ENCODE measurements at regions not wholly inside any gene's neighbourhood (a gene's known extent, or its start where the extent isn't known, plus 50 kb on each side); places are given as distances from the start of the nearest gene placed in this dataset.
"Not testable (repeated sequence)": the region's sequence is repeated elsewhere in the genome, so short reads cannot be mapped to it uniquely, and the experiment has no call there.

- H3K4me1 ChIP-seq (ENCODE audit: control insufficient read depth, insufficient read depth, low read length) = no peaks in the 10 kb centered on the region
- no peaks in the 10 kb centered on the region for H3K27me3 ChIP-seq (ENCODE audit: control insufficient read depth, insufficient read depth, low read length)
- no peaks in the 10 kb centered on the region for H3K36me3 ChIP-seq (ENCODE audit: insufficient read depth, low read length)
- no peak overlapping the region for H3K4me2 ChIP-seq (ENCODE audit: low read length)
- H3K4me3 ChIP-seq (ENCODE audit: low read length) = no peak overlapping the region
- no peak overlapping the region for H3K9ac ChIP-seq (ENCODE audit: low read depth, low read length)
- no peaks in the 10 kb centered on the region for H3K9me3 ChIP-seq (replicated peaks; ENCODE audit: low read length)
These were observed 86.4 kb downstream of the MED10 start for GRCh38 chr5:6291961-6292360.

- Histone ChIP-seq H3K4me2 (ENCODE audit: low read length) (no peak overlapping the region), H3K36me3 (ENCODE audit: insufficient read depth, low read length) (no peaks in the 10 kb centered on the region), H3K4me1 (ENCODE audit: control insufficient read depth, insufficient read depth, low read length) (no peaks in the 10 kb centered on the region), H3K27me3 (ENCODE audit: control insufficient read depth, insufficient read depth, low read length) (no peaks in the 10 kb centered on the region), H3K9ac (ENCODE audit: low read depth, low read length) (no peak overlapping the region), H3K4me3 (ENCODE audit: low read length) (no peak overlapping the region), H3K9me3 (replicated peaks; ENCODE audit: low read length) (no peaks in the 10 kb centered on the region)
These were observed 89.1 kb downstream of the MED10 start for GRCh38 chr5:6289239-6289638.

- Histone ChIP-seq H3K9me3 (replicated peaks; ENCODE audit: low read length) (no peaks in the 10 kb centered on the region), H3K27me3 (ENCODE audit: control insufficient read depth, insufficient read depth, low read length) (no peaks in the 10 kb centered on the region), H3K9ac (ENCODE audit: low read depth, low read length) (no peak overlapping the region), H3K36me3 (ENCODE audit: insufficient read depth, low read length) (no peaks in the 10 kb centered on the region), H3K4me1 (ENCODE audit: control insufficient read depth, insufficient read depth, low read length) (no peaks in the 10 kb centered on the region), H3K4me2 (ENCODE audit: low read length) (no peak overlapping the region), H3K4me3 (ENCODE audit: low read length) (no peak overlapping the region)
These were observed 91.2 kb downstream of the MED10 start for GRCh38 chr5:6287176-6287575.

- H3K4me3 ChIP-seq (ENCODE audit: low read length) = no peak overlapping the region
- H3K4me1 ChIP-seq (ENCODE audit: control insufficient read depth, insufficient read depth, low read length) = no peaks in the 10 kb centered on the region
- H3K36me3 ChIP-seq (ENCODE audit: insufficient read depth, low read length) = no peaks in the 10 kb centered on the region
- no peaks in the 10 kb centered on the region for H3K9me3 ChIP-seq (replicated peaks; ENCODE audit: low read length)
- no peak overlapping the region for H3K9ac ChIP-seq (ENCODE audit: low read depth, low read length)
- H3K27me3 ChIP-seq (ENCODE audit: control insufficient read depth, insufficient read depth, low read length) = no peaks in the 10 kb centered on the region
- H3K4me2 ChIP-seq (ENCODE audit: low read length) = no peak overlapping the region
These were observed 91.9 kb downstream of the MED10 start for GRCh38 chr5:6286404-6286803.

- not testable (repeated sequence) for H3K4me3 ChIP-seq (ENCODE audit: low read length); H3K9me3 ChIP-seq (replicated peaks; ENCODE audit: low read length); H3K27me3 ChIP-seq (ENCODE audit: control insufficient read depth, insufficient read depth, low read length); H3K4me1 ChIP-seq (ENCODE audit: control insufficient read depth, insufficient read depth, low read length); H3K4me2 ChIP-seq (ENCODE audit: low read length); H3K36me3 ChIP-seq (ENCODE audit: insufficient read depth, low read length); H3K9ac ChIP-seq (ENCODE audit: low read depth, low read length)
These were observed 93.9 kb downstream of the MED10 start for GRCh38 chr5:6284491-6284890.

- no peak overlapping the region for H3K9ac ChIP-seq (ENCODE audit: low read depth, low read length)
- no peak overlapping the region for H3K4me2 ChIP-seq (ENCODE audit: low read length)
- H3K9me3 ChIP-seq (replicated peaks; ENCODE audit: low read length) = no peaks in the 10 kb centered on the region
- no peaks in the 10 kb centered on the region for H3K27me3 ChIP-seq (ENCODE audit: control insufficient read depth, insufficient read depth, low read length)
- no peaks in the 10 kb centered on the region for H3K4me1 ChIP-seq (ENCODE audit: control insufficient read depth, insufficient read depth, low read length)
- no peak overlapping the region for H3K4me3 ChIP-seq (ENCODE audit: low read length)
- H3K36me3 ChIP-seq (ENCODE audit: insufficient read depth, low read length) = no peaks in the 10 kb centered on the region
These were observed 96.0 kb downstream of the MED10 start for GRCh38 chr5:6282352-6282751.

- no peak overlapping the region for H3K4me2 ChIP-seq (ENCODE audit: low read length)
- H3K4me1 ChIP-seq (ENCODE audit: control insufficient read depth, insufficient read depth, low read length) = no peaks in the 10 kb centered on the region
- H3K27me3 ChIP-seq (ENCODE audit: control insufficient read depth, insufficient read depth, low read length) = no peaks in the 10 kb centered on the region
- no peak overlapping the region for H3K4me3 ChIP-seq (ENCODE audit: low read length)
- H3K9me3 ChIP-seq (replicated peaks; ENCODE audit: low read length) = no peaks in the 10 kb centered on the region
- H3K9ac ChIP-seq (ENCODE audit: low read depth, low read length) = no peak overlapping the region
- no peaks in the 10 kb centered on the region for H3K36me3 ChIP-seq (ENCODE audit: insufficient read depth, low read length)
These were observed 96.5 kb downstream of the MED10 start for GRCh38 chr5:6281818-6282217.

GRCh38 chr5:6280425-6281100 is 97.8 kb downstream of the MED10 start:
- Histone ChIP-seq H3K4me3 (ENCODE audit: low read length) (no peak overlapping the region), H3K36me3 (ENCODE audit: insufficient read depth, low read length) (no peaks in the 10 kb centered on the region), H3K4me2 (ENCODE audit: low read length) (no peak overlapping the region), H3K27me3 (ENCODE audit: control insufficient read depth, insufficient read depth, low read length) (no peaks in the 10 kb centered on the region), H3K4me1 (ENCODE audit: control insufficient read depth, insufficient read depth, low read length) (no peaks in the 10 kb centered on the region), H3K9ac (ENCODE audit: low read depth, low read length) (no peak overlapping the region), H3K9me3 (replicated peaks; ENCODE audit: low read length) (no peaks in the 10 kb centered on the region)

- no peak overlapping the region for H3K4me2 ChIP-seq (ENCODE audit: low read length)
- no peak overlapping the region for H3K4me3 ChIP-seq (ENCODE audit: low read length)
- no peaks in the 10 kb centered on the region for H3K36me3 ChIP-seq (ENCODE audit: insufficient read depth, low read length)
- H3K27me3 ChIP-seq (ENCODE audit: control insufficient read depth, insufficient read depth, low read length) = no peaks in the 10 kb centered on the region
- H3K9me3 ChIP-seq (replicated peaks; ENCODE audit: low read length) = no peaks in the 10 kb centered on the region
- no peak overlapping the region for H3K9ac ChIP-seq (ENCODE audit: low read depth, low read length)
- no peaks in the 10 kb centered on the region for H3K4me1 ChIP-seq (ENCODE audit: control insufficient read depth, insufficient read depth, low read length)
These were observed 98.7 kb downstream of the MED10 start for GRCh38 chr5:6279607-6280006.

GRCh38 chr5:6274846-6275543 is 103.4 kb downstream of the MED10 start:
- Histone ChIP-seq H3K27me3 (ENCODE audit: control insufficient read depth, insufficient read depth, low read length) (no peaks in the 10 kb centered on the region), H3K4me2 (ENCODE audit: low read length) (no peak overlapping the region), H3K4me3 (ENCODE audit: low read length) (no peak overlapping the region), H3K4me1 (ENCODE audit: control insufficient read depth, insufficient read depth, low read length) (no peaks in the 10 kb centered on the region), H3K9me3 (replicated peaks; ENCODE audit: low read length) (no peaks in the 10 kb centered on the region), H3K36me3 (ENCODE audit: insufficient read depth, low read length) (no peaks in the 10 kb centered on the region), H3K9ac (ENCODE audit: low read depth, low read length) (no peak overlapping the region)

- H3K36me3 ChIP-seq (ENCODE audit: insufficient read depth, low read length) = no peaks in the 10 kb centered on the region
These were observed 104.6 kb downstream of the MED10 start for GRCh38 chr5:6273749-6274148.

GRCh38 chr5:6273090-6273735 is 105.1 kb downstream of the MED10 start:
- H3K4me1 ChIP-seq (ENCODE audit: control insufficient read depth, insufficient read depth, low read length) = no peaks in the 10 kb centered on the region
- no peaks in the 10 kb centered on the region for H3K9me3 ChIP-seq (replicated peaks; ENCODE audit: low read length)
- no peaks in the 10 kb centered on the region for H3K36me3 ChIP-seq (ENCODE audit: insufficient read depth, low read length)
- H3K4me2 ChIP-seq (ENCODE audit: low read length) = no peak overlapping the region
- no peak overlapping the region for H3K4me3 ChIP-seq (ENCODE audit: low read length)
- no peak overlapping the region for H3K9ac ChIP-seq (ENCODE audit: low read depth, low read length)
- H3K27me3 ChIP-seq (ENCODE audit: control insufficient read depth, insufficient read depth, low read length) = no peaks in the 10 kb centered on the region

More at GRCh38 chr5:6273749-6274148, 104.6 kb downstream of the MED10 start:
- Histone ChIP-seq H3K4me1 (ENCODE audit: control insufficient read depth, insufficient read depth, low read length) (no peaks in the 10 kb centered on the region), H3K9me3 (replicated peaks; ENCODE audit: low read length) (no peaks in the 10 kb centered on the region), H3K27me3 (ENCODE audit: control insufficient read depth, insufficient read depth, low read length) (no peaks in the 10 kb centered on the region), H3K9ac (ENCODE audit: low read depth, low read length) (no peak overlapping the region), H3K4me3 (ENCODE audit: low read length) (no peak overlapping the region), H3K4me2 (ENCODE audit: low read length) (no peak overlapping the region)
